Nephron progenitor cell (in vitro differentiated cells): ENCODE measurements at regions not wholly inside any gene's neighbourhood (a gene's known extent, or its start where the extent isn't known, plus 50 kb on each side); places are given as distances from the start of the nearest gene placed in this dataset.

Experiments used
- DNase-seq: peaks from one replicate; pipeline ENCODE4 v3.0.0; 2021
- H3K27ac Mint-ChIP-seq: 2 replicates; pipeline ENCODE4 v1.8.0; 2021; ENCODE audit warnings: mild to moderate bottlenecking, moderate library complexity, mixed read lengths
- H3K27me3 Mint-ChIP-seq: 2 replicates; pipeline ENCODE4 v1.8.0; 2021; ENCODE audit warnings: mild to moderate bottlenecking, low read depth, mixed read lengths; ENCODE audit not compliant: poor library complexity
- H3K36me3 Mint-ChIP-seq: 2 replicates; pipeline ENCODE4 v1.8.0; 2021; ENCODE audit warnings: low read depth, mixed read lengths
- H3K4me1 Mint-ChIP-seq: 2 replicates; pipeline ENCODE4 v1.8.0; 2021; ENCODE audit warnings: mixed read lengths
- H3K4me3 Mint-ChIP-seq: 2 replicates; pipeline ENCODE4 v1.8.0; 2021; ENCODE audit warnings: mild to moderate bottlenecking, moderate library complexity, mixed read lengths
- H3K9me3 Mint-ChIP-seq: 2 replicates; pipeline ENCODE4 v1.8.0; 2021; ENCODE audit warnings: mild to moderate bottlenecking, moderate library complexity, mixed read lengths
- CTCF ChIP-seq: fragments of 200-600 bp; sonication (generic); IDR thresholded peaks from 2 replicates; pipeline ENCODE4 v1.5.0; 2021; ENCODE audit warnings: antibody characterized with exemption

GRCh38 chr6:55667341-55667740 is 88.3 kb upstream of the HMGCLL1 start:
- no peak for DNase-seq
- TF ChIP-seq CTCF, result no peak
- Mint-ChIP-seq H3K27ac (no peak overlapping the region), H3K4me1 (no peaks in the 10 kb centered on the region), H3K36me3 (no peaks in the 10 kb centered on the region), H3K9me3 (peaks cover 16% of the 10 kb centered on the region), H3K27me3 (peaks cover 2% of the 10 kb centered on the region), H3K4me3 (no peak overlapping the region)

- H3K9me3 Mint-ChIP-seq, result peaks cover 22% of the 10 kb centered on the region
- no peak overlapping the region for H3K27ac Mint-ChIP-seq
- no peaks in the 10 kb centered on the region for H3K36me3 Mint-ChIP-seq
- H3K4me1 Mint-ChIP-seq, result no peaks in the 10 kb centered on the region
- DNase-seq, result no peak
- H3K27me3 Mint-ChIP-seq, result peaks cover 2% of the 10 kb centered on the region
- no peak for TF ChIP-seq CTCF
- H3K4me3 Mint-ChIP-seq, result no peak overlapping the region
These were observed 87.7 kb upstream of the HMGCLL1 start for GRCh38 chr6:55666606-55667225.

- H3K27ac Mint-ChIP-seq, result no peak overlapping the region
- DNase-seq, result no peak
- H3K36me3 Mint-ChIP-seq, result no peaks in the 10 kb centered on the region
- peaks cover 2% of the 10 kb centered on the region for H3K27me3 Mint-ChIP-seq
- H3K4me1 Mint-ChIP-seq, result no peaks in the 10 kb centered on the region
- no peak overlapping the region for H3K4me3 Mint-ChIP-seq
- TF ChIP-seq CTCF, result no peak
- peaks cover 22% of the 10 kb centered on the region for H3K9me3 Mint-ChIP-seq
These were observed 87.0 kb upstream of the HMGCLL1 start for GRCh38 chr6:55666037-55666436.

GRCh38 chr6:55664591-55665587 is 85.9 kb upstream of the HMGCLL1 start:
- Mint-ChIP-seq H3K27ac (no peak overlapping the region), H3K9me3 (peaks cover 22% of the 10 kb centered on the region), H3K27me3 (peaks cover 2% of the 10 kb centered on the region), H3K4me1 (no peaks in the 10 kb centered on the region), H3K4me3 (no peak overlapping the region), H3K36me3 (no peaks in the 10 kb centered on the region)
- no peak for DNase-seq
- no peak for TF ChIP-seq CTCF

- peaks cover 2% of the 10 kb centered on the region for H3K27me3 Mint-ChIP-seq
- H3K9me3 Mint-ChIP-seq, result peaks cover 22% of the 10 kb centered on the region
- TF ChIP-seq CTCF, result no peak
- no peak for DNase-seq
- no peak overlapping the region for H3K4me3 Mint-ChIP-seq
- no peak overlapping the region for H3K27ac Mint-ChIP-seq
- no peaks in the 10 kb centered on the region for H3K36me3 Mint-ChIP-seq
- no peaks in the 10 kb centered on the region for H3K4me1 Mint-ChIP-seq
These were observed 84.9 kb upstream of the HMGCLL1 start for GRCh38 chr6:55663914-55664313.
